GM23338 (cell line): ENCODE measurements at regions not wholly inside any gene's neighbourhood (a gene's known extent, or its start where the extent isn't known, plus 50 kb on each side); places are given as distances from the start of the nearest gene placed in this dataset.

Experiments
- ATAC-seq: fragments of 200-7000 bp; cut with Tn5 transposase; 3 replicates; pipeline ENCODE4 v1.9.1; 2020
- DNase-seq: peaks from one replicate; pipeline ENCODE4 v3.0.0-alpha.2; 2015; ENCODE audit warnings: low spot score
- H2AFZ ChIP-seq: fragments of 200-600 bp; sonication (generic); 2 replicates; pipeline ENCODE4 v1.8.0; 2016; ENCODE audit warnings: antibody characterized with exemption, mild to moderate bottlenecking, moderate library complexity
- H3F3A ChIP-seq: fragments of 200-600 bp; sonication (generic); replicated peaks from 2 replicates; pipeline ENCODE4 v1.8.0; 2017; ENCODE audit warnings: antibody characterized with exemption, mixed run types, low read depth
- H3K27ac ChIP-seq: fragments of 200-600 bp; sonication (generic); 2 replicates; pipeline ENCODE4 v1.6.1; 2016; ENCODE audit warnings: low read depth
- H3K27me3 ChIP-seq: fragments of 200-600 bp; sonication (generic); 2 replicates; pipeline ENCODE4 v1.8.0; 2016; ENCODE audit warnings: mild to moderate bottlenecking, mixed run types, moderate library complexity; ENCODE audit not compliant: insufficient read depth
- H3K36me3 ChIP-seq: fragments of 200-600 bp; sonication (generic); 2 replicates; pipeline ENCODE4 v1.8.0; 2016; ENCODE audit warnings: mild to moderate bottlenecking; ENCODE audit not compliant: insufficient read depth
- H3K4me1 ChIP-seq: fragments of 200-600 bp; sonication (generic); 2 replicates; pipeline ENCODE4 v1.8.0; 2016; ENCODE audit warnings: mild to moderate bottlenecking, moderate library complexity; ENCODE audit not compliant: insufficient read depth
- H3K4me2 ChIP-seq: fragments of 200-600 bp; sonication (generic); 2 replicates; pipeline ENCODE4 v1.7.1; 2017; ENCODE audit warnings: mixed run types
- H3K4me3 ChIP-seq: fragments of 200-600 bp; sonication (generic); 2 replicates; pipeline ENCODE4 v1.6.1; 2016; ENCODE audit warnings: mixed run types
- H3K79me2 ChIP-seq: fragments of 200-600 bp; sonication (generic); replicated peaks from 2 replicates; pipeline ENCODE4 v1.8.0; 2017; ENCODE audit warnings: mild to moderate bottlenecking; ENCODE audit not compliant: insufficient read depth
- H3K9me2 ChIP-seq: fragments of 200-600 bp; sonication (generic); 2 replicates; pipeline ENCODE4 v1.8.0; 2017; ENCODE audit not compliant: insufficient read depth
- H4K20me1 ChIP-seq: fragments of 200-600 bp; sonication (generic); replicated peaks from 2 replicates; pipeline ENCODE4 v1.8.0; 2017; ENCODE audit warnings: mild to moderate bottlenecking; ENCODE audit not compliant: insufficient read depth
- H3K27ac Mint-ChIP-seq: 2 replicates; pipeline ENCODE4 v1.8.0; 2020; ENCODE audit warnings: inconsistent platforms, mild to moderate bottlenecking, moderate library complexity, mixed read lengths
- H3K27me3 Mint-ChIP-seq: 3 replicates; pipeline ENCODE4 v1.8.0; 2022; ENCODE audit warnings: low read depth, mild to moderate bottlenecking, moderate library complexity, mixed read lengths, inconsistent platforms; ENCODE audit not compliant: insufficient read depth, poor library complexity
- H3K36me3 Mint-ChIP-seq: 3 replicates; pipeline ENCODE4 v1.8.0; 2021; ENCODE audit warnings: low read depth, mild to moderate bottlenecking, inconsistent platforms, moderate library complexity, mixed read lengths
- H3K4me1 Mint-ChIP-seq: 3 replicates; pipeline ENCODE4 v1.8.0; 2020; ENCODE audit warnings: mild to moderate bottlenecking, inconsistent platforms, mixed read lengths
- H3K4me3 Mint-ChIP-seq: 3 replicates; pipeline ENCODE4 v1.8.0; 2021; ENCODE audit warnings: moderate library complexity, mild to moderate bottlenecking, inconsistent platforms, mixed read lengths
- H3K9me3 Mint-ChIP-seq: 3 replicates; pipeline ENCODE4 v1.8.0; 2020; ENCODE audit warnings: moderate library complexity, mild to moderate bottlenecking, inconsistent platforms, mixed read lengths
- JUNB ChIP-seq: IDR thresholded peaks from one replicate; pipeline ENCODE4 v1.6.1; 2016; ENCODE audit warnings: antibody characterized with exemption; ENCODE audit not compliant: unreplicated experiment
- NANOG ChIP-seq: IDR thresholded peaks from 2 replicates; pipeline ENCODE4 v1.6.1; 2016; ENCODE audit warnings: antibody characterized with exemption, borderline replicate concordance
- STAT1 ChIP-seq: IDR thresholded peaks from one replicate; pipeline ENCODE4 v1.6.1; 2016; ENCODE audit warnings: antibody characterized with exemption; ENCODE audit not compliant: unreplicated experiment
- ZNF114 ChIP-seq: fragments of 250-450 bp; sonication (Bioruptor Pico); IDR thresholded peaks from 2 replicates; pipeline ENCODE4 v1.5.0; 2020; ENCODE audit warnings: mild to moderate bottlenecking, moderate library complexity
- TF ChIP-seq, protein P1 (sequence below): fragments of 250-450 bp; sonication (Bioruptor Pico); IDR thresholded peaks from 2 replicates; pipeline ENCODE4 v1.5.0; 2020; ENCODE audit warnings: mild to moderate bottlenecking, moderate library complexity
- TF ChIP-seq, protein P2 (sequence below): IDR thresholded peaks from 2 replicates; pipeline ENCODE4 v1.6.1; 2016; ENCODE audit warnings: antibody characterized with exemption
- TF ChIP-seq, protein P3 (sequence below), 2 experiments: fragments of 200-600 bp in 1 of 2; sonication (generic) in 1 of 2; conservative IDR thresholded peaks; 2 replicates each; pipeline versions ENCODE4 v1.5.1 to v1.6.1; 2016 to 2017; ENCODE audit warnings: antibody characterized with exemption in 2 of 2, low read depth in 2 of 2, mild to moderate bottlenecking in 2 of 2, moderate library complexity in 1 of 2

DNA sequence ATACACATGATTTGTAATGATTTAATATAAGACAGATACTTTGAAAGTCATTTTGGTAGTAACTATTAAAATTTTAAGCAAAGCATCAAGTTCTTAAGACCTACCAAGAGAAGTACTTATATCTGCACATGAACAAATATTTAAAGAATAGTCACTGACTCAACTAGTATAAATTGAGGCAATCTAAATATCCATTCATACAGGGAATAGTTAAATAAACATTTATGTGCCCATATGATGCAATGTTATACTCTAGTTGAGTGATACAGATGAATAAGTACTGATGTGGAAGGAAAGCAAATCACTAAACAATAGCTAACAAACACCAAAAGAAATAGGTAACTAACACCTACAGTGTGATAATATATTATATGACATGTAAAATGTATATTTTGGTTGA lies 527.7 kb downstream of the EPHA3 start (continued):
- no peak for TF ChIP-seq ZNF114 (CRISPR knock-in tag)
- TF ChIP-seq, protein P1, sequence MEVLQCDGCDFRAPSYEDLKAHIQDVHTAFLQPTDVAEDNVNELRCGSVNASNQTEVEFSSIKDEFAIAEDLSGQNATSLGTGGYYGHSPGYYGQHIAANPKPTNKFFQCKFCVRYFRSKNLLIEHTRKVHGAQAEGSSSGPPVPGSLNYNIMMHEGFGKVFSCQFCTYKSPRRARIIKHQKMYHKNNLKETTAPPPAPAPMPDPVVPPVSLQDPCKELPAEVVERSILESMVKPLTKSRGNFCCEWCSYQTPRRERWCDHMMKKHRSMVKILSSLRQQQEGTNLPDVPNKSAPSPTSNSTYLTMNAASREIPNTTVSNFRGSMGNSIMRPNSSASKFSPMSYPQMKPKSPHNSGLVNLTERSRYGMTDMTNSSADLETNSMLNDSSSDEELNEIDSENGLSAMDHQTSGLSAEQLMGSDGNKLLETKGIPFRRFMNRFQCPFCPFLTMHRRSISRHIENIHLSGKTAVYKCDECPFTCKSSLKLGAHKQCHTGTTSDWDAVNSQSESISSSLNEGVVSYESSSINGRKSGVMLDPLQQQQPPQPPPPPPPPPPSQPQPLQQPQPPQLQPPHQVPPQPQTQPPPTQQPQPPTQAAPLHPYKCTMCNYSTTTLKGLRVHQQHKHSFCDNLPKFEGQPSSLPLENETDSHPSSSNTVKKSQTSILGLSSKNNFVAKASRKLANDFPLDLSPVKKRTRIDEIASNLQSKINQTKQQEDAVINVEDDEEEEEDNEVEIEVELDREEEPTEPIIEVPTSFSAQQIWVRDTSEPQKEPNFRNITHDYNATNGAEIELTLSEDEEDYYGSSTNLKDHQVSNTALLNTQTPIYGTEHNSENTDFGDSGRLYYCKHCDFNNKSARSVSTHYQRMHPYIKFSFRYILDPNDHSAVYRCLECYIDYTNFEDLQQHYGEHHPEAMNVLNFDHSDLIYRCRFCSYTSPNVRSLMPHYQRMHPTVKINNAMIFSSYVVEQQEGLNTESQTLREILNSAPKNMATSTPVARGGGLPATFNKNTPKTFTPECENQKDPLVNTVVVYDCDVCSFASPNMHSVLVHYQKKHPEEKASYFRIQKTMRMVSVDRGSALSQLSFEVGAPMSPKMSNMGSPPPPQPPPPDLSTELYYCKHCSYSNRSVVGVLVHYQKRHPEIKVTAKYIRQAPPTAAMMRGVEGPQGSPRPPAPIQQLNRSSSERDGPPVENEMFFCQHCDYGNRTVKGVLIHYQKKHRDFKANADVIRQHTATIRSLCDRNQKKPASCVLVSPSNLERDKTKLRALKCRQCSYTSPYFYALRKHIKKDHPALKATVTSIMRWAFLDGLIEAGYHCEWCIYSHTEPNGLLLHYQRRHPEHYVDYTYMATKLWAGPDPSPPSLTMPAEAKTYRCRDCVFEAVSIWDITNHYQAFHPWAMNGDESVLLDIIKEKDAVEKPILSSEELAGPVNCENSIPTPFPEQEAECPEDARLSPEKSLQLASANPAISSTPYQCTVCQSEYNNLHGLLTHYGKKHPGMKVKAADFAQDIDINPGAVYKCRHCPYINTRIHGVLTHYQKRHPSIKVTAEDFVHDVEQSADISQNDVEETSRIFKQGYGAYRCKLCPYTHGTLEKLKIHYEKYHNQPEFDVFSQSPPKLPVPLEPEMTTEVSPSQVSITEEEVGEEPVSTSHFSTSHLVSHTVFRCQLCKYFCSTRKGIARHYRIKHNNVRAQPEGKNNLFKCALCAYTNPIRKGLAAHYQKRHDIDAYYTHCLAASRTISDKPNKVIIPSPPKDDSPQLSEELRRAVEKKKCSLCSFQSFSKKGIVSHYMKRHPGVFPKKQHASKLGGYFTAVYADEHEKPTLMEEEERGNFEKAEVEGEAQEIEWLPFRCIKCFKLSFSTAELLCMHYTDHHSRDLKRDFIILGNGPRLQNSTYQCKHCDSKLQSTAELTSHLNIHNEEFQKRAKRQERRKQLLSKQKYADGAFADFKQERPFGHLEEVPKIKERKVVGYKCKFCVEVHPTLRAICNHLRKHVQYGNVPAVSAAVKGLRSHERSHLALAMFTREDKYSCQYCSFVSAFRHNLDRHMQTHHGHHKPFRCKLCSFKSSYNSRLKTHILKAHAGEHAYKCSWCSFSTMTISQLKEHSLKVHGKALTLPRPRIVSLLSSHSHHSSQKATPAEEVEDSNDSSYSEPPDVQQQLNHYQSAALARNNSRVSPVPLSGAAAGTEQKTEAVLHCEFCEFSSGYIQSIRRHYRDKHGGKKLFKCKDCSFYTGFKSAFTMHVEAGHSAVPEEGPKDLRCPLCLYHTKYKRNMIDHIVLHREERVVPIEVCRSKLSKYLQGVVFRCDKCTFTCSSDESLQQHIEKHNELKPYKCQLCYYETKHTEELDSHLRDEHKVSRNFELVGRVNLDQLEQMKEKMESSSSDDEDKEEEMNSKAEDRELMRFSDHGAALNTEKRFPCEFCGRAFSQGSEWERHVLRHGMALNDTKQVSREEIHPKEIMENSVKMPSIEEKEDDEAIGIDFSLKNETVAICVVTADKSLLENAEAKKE (CRISPR knock-in tag): no peak

DNA sequence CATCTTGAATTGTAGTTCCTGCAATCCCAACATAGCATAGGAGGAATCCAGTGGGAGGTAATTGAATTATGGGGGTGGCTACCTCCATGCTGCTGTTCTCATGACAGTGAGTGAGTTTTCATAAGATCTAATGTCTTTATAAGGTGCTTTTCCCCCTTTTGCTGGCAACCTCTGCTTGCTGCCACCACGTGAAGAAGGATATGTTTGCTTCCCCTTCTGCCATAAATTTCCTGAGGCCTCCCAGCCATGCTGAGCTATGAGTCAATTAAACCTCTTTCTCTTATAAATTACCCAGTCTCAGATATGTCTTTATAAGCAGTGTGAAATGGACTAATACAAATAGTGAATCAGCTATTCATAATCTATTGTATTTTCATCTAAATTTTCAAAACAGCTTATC lies 537.3 kb downstream of the EPHA3 start:
- Histone ChIP-seq H2AFZ (no peak overlapping the region), H3F3A (no peaks in the 10 kb centered on the region), H3K4me3 (no peak overlapping the region), H3K79me2 (no peaks in the 10 kb centered on the region), H3K9me2 (0 out of 2 replicates have a peak, but pooled peaks cover 4% of the 10 kb centered on the region), H3K36me3 (no peaks in the 10 kb centered on the region), H3K27me3 (no peaks in the 10 kb centered on the region), H3K4me1 (no peaks in the 10 kb centered on the region), H3K4me2 (no peak overlapping the region), H3K27ac (no peak overlapping the region), H4K20me1 (no peaks in the 10 kb centered on the region)
- ATAC-seq (no peak), DNase-seq (no peak)
- no peak overlapping the region for H3K27ac Mint-ChIP-seq
- no peaks in the 10 kb centered on the region for H3K4me1 Mint-ChIP-seq
- no peaks in the 10 kb centered on the region for H3K9me3 Mint-ChIP-seq
- no peak overlapping the region for H3K4me3 Mint-ChIP-seq
- H3K36me3 Mint-ChIP-seq: no peaks in the 10 kb centered on the region
- peaks cover 1% of the 10 kb centered on the region for H3K27me3 Mint-ChIP-seq
- no peak for TF ChIP-seq NANOG
- no peak for TF ChIP-seq STAT1
- no peak for TF ChIP-seq JUNB
- TF ChIP-seq, protein P1 (CRISPR knock-in tag): no peak
- TF ChIP-seq, protein P2, sequence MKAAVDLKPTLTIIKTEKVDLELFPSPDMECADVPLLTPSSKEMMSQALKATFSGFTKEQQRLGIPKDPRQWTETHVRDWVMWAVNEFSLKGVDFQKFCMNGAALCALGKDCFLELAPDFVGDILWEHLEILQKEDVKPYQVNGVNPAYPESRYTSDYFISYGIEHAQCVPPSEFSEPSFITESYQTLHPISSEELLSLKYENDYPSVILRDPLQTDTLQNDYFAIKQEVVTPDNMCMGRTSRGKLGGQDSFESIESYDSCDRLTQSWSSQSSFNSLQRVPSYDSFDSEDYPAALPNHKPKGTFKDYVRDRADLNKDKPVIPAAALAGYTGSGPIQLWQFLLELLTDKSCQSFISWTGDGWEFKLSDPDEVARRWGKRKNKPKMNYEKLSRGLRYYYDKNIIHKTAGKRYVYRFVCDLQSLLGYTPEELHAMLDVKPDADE: no peak
- TF ChIP-seq, protein P3, sequence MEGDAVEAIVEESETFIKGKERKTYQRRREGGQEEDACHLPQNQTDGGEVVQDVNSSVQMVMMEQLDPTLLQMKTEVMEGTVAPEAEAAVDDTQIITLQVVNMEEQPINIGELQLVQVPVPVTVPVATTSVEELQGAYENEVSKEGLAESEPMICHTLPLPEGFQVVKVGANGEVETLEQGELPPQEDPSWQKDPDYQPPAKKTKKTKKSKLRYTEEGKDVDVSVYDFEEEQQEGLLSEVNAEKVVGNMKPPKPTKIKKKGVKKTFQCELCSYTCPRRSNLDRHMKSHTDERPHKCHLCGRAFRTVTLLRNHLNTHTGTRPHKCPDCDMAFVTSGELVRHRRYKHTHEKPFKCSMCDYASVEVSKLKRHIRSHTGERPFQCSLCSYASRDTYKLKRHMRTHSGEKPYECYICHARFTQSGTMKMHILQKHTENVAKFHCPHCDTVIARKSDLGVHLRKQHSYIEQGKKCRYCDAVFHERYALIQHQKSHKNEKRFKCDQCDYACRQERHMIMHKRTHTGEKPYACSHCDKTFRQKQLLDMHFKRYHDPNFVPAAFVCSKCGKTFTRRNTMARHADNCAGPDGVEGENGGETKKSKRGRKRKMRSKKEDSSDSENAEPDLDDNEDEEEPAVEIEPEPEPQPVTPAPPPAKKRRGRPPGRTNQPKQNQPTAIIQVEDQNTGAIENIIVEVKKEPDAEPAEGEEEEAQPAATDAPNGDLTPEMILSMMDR (conservative IDR thresholded peaks at IDR 0.05; ENCODE audit: low read depth in 2 of 2): no peak
